ENCODE measurements at regions not wholly inside any gene's neighbourhood (a gene's known extent, or its start where the extent isn't known, plus 50 kb on each side); places are given as distances from the start of the nearest gene placed in this dataset.

- DNase-seq = no peak
Observed at GRCh38 chr6:16976385-16977183, 125.3 kb upstream of the STMND1 start.

GRCh38 chr6:16974704-16975359 lies 127.0 kb upstream of the STMND1 start:
- DNase-seq = no peak

- no peak for DNase-seq
Observed at GRCh38 chr6:16974387-16974673, 127.5 kb upstream of the STMND1 start.

- DNase-seq = no peak
Observed at GRCh38 chr6:16973545-16974386, 128.1 kb upstream of the STMND1 start.

- DNase-seq = no peak
Observed at GRCh38 chr6:16973051-16973450, 128.8 kb upstream of the STMND1 start.

GRCh38 chr6:16972535-16972934 lies 129.3 kb upstream of the STMND1 start:
- DNase-seq = no peak

- no peak for DNase-seq
Observed at GRCh38 chr6:16969699-16970655, 131.9 kb upstream of the STMND1 start.

GRCh38 chr6:16968101-16968500 lies 133.7 kb upstream of the STMND1 start:
- no peak for DNase-seq

GRCh38 chr6:16967470-16967817 lies 134.4 kb upstream of the STMND1 start:
- no peak for DNase-seq

GRCh38 chr6:16966791-16967469 lies 134.9 kb upstream of the STMND1 start:
- DNase-seq = no peak

GRCh38 chr6:16965689-16966088 lies 136.2 kb upstream of the STMND1 start:
- DNase-seq = no peak

GRCh38 chr6:16964553-16965499 lies 137.0 kb upstream of the STMND1 start:
- peak; percentile 71 to 90 (median 79) for DNase-seq

GRCh38 chr6:16961577-16961976 lies 140.3 kb upstream of the STMND1 start:
- DNase-seq = no peak

- no peak for DNase-seq
Observed at GRCh38 chr6:16959789-16960188, 142.1 kb upstream of the STMND1 start.

GRCh38 chr6:16956361-16956760 lies 145.5 kb upstream of the STMND1 start:
- DNase-seq = peak in 2 of 3 donors; percentile 34 to 69

- no peak for DNase-seq
Observed at GRCh38 chr6:16955899-16956298, 146.0 kb upstream of the STMND1 start.

- DNase-seq = no peak
Observed at GRCh38 chr6:16953905-16954304, 147.9 kb upstream of the STMND1 start.

- DNase-seq = no peak
Observed at GRCh38 chr6:16953446-16953845, 148.4 kb upstream of the STMND1 start.

GRCh38 chr6:16950825-16951495 lies 150.9 kb upstream of the STMND1 start:
- DNase-seq = no peak

All from muscle of back (tissue), 3 donors.